ENCODE measurements at regions not wholly inside any gene's neighbourhood (a gene's known extent, or its start where the extent isn't known, plus 50 kb on each side); places are given as distances from the start of the nearest gene placed in this dataset.

- no peak overlapping the region for H3K27ac ChIP-seq (replicated peaks in 1 of 4)
- DNase-seq (ENCODE audit: extremely low spot score): no peak
- WGBS: 96% methylated on average over 4 of the region's 4 CpGs
- peaks cover 0 to 7% (median 0%) of the 10 kb centered on the region in 4 donors for H3K4me1 ChIP-seq
- intact Hi-C loops (cut with DNase I): no loop called here
- no peaks in the 10 kb centered on the region for H3K27me3 ChIP-seq
- H3K4me3 ChIP-seq: no peak overlapping the region
- peaks cover 0 to 11% (median 7%) of the 10 kb centered on the region in 4 donors for H3K9me3 ChIP-seq
- TF ChIP-seq CTCF (IDR thresholded peaks at IDR 0.05) (no peak), POLR2AphosphoS5 (IDR thresholded peaks at IDR 0.05) (no peak), POLR2A (IDR thresholded peaks at IDR 0.05; ENCODE audit: low read depth) (no peak), EP300 (IDR thresholded peaks at IDR 0.05) (no peak)
- no peaks in the 10 kb centered on the region for H3K36me3 ChIP-seq
Measured at GRCh38 chr7:68505721-68506120, 1092.6 kb upstream of the AUTS2 start.

GRCh38 chr7:68507668-68508067 lies 1090.6 kb upstream of the AUTS2 start:
- Histone ChIP-seq H3K27me3 (no peaks in the 10 kb centered on the region), H3K27ac (replicated peaks in 1 of 4) (no peak overlapping the region), H3K36me3 (no peaks in the 10 kb centered on the region), H3K4me3 (no peak overlapping the region), H3K9me3 (peaks cover 0 to 11% (median 7%) of the 10 kb centered on the region in 4 donors), H3K4me1 (peaks cover 0 to 7% (median 0%) of the 10 kb centered on the region in 4 donors)
- DNase-seq (ENCODE audit: extremely low spot score): no peak
- TF ChIP-seq EP300 (IDR thresholded peaks at IDR 0.05) (no peak), POLR2A (IDR thresholded peaks at IDR 0.05; ENCODE audit: low read depth) (no peak), POLR2AphosphoS5 (IDR thresholded peaks at IDR 0.05) (no peak), CTCF (IDR thresholded peaks at IDR 0.05) (no peak)
- intact Hi-C loops (cut with DNase I): no loop called here
- WGBS: 88% methylated on average over 4 of the region's 4 CpGs

GRCh38 chr7:68509054-68509453 lies 1089.2 kb upstream of the AUTS2 start:
- no peak overlapping the region for H3K27ac ChIP-seq (replicated peaks in 1 of 4)
- WGBS: 91% methylated on average over 3 of the region's 3 CpGs

GRCh38 chr7:68509603-68510002 lies 1088.7 kb upstream of the AUTS2 start:
- Histone ChIP-seq H3K9me3 (peaks cover 0 to 11% (median 7%) of the 10 kb centered on the region in 4 donors), H3K4me1 (peaks cover 0 to 7% (median 0%) of the 10 kb centered on the region in 4 donors), H3K27ac (replicated peaks in 1 of 4) (no peak overlapping the region), H3K36me3 (no peaks in the 10 kb centered on the region), H3K27me3 (no peaks in the 10 kb centered on the region), H3K4me3 (no peak overlapping the region)
- DNase-seq (ENCODE audit: extremely low spot score): no peak
- 85% methylated on average over 4 of the region's 5 CpGs for WGBS
- intact Hi-C loops (cut with DNase I): no loop called here
- no peak for TF ChIP-seq POLR2A (IDR thresholded peaks at IDR 0.05; ENCODE audit: low read depth)
- no peak for TF ChIP-seq EP300 (IDR thresholded peaks at IDR 0.05)
- no peak for TF ChIP-seq CTCF (IDR thresholded peaks at IDR 0.05)
- TF ChIP-seq POLR2AphosphoS5 (IDR thresholded peaks at IDR 0.05): no peak

More at GRCh38 chr7:68509054-68509453, 1089.2 kb upstream of the AUTS2 start:
- DNase-seq (ENCODE audit: extremely low spot score): no peak
- Histone ChIP-seq H3K4me1 (peaks cover 0 to 7% (median 0%) of the 10 kb centered on the region in 4 donors), H3K36me3 (no peaks in the 10 kb centered on the region), H3K4me3 (no peak overlapping the region), H3K9me3 (peaks cover 0 to 11% (median 7%) of the 10 kb centered on the region in 4 donors), H3K27me3 (no peaks in the 10 kb centered on the region)
- TF ChIP-seq EP300 (IDR thresholded peaks at IDR 0.05) (no peak), POLR2AphosphoS5 (IDR thresholded peaks at IDR 0.05) (no peak), POLR2A (IDR thresholded peaks at IDR 0.05; ENCODE audit: low read depth) (no peak), CTCF (IDR thresholded peaks at IDR 0.05) (no peak)
- intact Hi-C loops (cut with DNase I): no loop called here

- H3K27ac ChIP-seq (replicated peaks in 1 of 4): no peak overlapping the region
- peaks cover 0 to 11% (median 7%) of the 10 kb centered on the region in 4 donors for H3K9me3 ChIP-seq
- no peak overlapping the region for H3K4me3 ChIP-seq
- no peaks in the 10 kb centered on the region for H3K36me3 ChIP-seq
- 76% methylated on average over 9 of the region's 10 CpGs for WGBS
- TF ChIP-seq POLR2AphosphoS5 (IDR thresholded peaks at IDR 0.05) (no peak), CTCF (IDR thresholded peaks at IDR 0.05) (no peak), EP300 (IDR thresholded peaks at IDR 0.05) (no peak), POLR2A (IDR thresholded peaks at IDR 0.05; ENCODE audit: low read depth) (no peak)
- no peaks in the 10 kb centered on the region for H3K4me1 ChIP-seq
- intact Hi-C loops (cut with DNase I): no loop called here
- no peak for DNase-seq (ENCODE audit: extremely low spot score)
- no peaks in the 10 kb centered on the region for H3K27me3 ChIP-seq
Measured at GRCh38 chr7:68511281-68511680, 1087.0 kb upstream of the AUTS2 start.

Measured in esophagus muscularis mucosa (tissue), 4 donors.